ENCODE measurements at regions not wholly inside any gene's neighbourhood (a gene's known extent, or its start where the extent isn't known, plus 50 kb on each side); places are given as distances from the start of the nearest gene placed in this dataset.

DNA sequence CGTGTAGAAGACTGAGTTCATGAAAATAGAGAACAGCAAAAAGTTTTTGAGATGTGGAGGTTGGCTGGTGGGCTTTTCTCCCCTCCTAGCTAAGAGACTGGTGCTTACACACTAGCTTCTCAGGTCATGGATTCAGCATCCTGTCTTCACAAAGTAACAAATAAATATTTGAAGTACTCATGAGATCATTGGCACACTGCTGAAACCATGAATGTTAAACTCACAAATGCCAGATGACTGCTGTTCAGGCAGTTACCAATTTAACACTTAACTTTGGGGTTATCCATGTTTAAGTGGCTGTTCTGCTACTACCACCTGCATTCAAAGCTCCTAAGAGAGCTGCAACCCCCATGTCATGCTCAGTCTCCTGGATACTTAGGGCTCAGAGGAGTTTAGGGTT is 119.0 kb upstream of the BET1 start:
- no peak for TF ChIP-seq POLR2AphosphoS5 (IDR thresholded peaks at IDR 0.05; ENCODE audit: low read depth, low read length)
- no peak for TF ChIP-seq TAF1 (IDR thresholded peaks at IDR 0.05; ENCODE audit: borderline replicate concordance, insufficient read depth, low read length)
- no peak for TF ChIP-seq SIN3A (IDR thresholded peaks at IDR 0.05; ENCODE audit: borderline replicate concordance, insufficient read depth, low read length)
- no peak for TF ChIP-seq REST (IDR thresholded peaks at IDR 0.05; ENCODE audit: insufficient read depth in 1 of 2, low read depth in 2 of 2, low read length in 2 of 2)

Data from PFSK-1 (cell line).